PFSK-1 (cell line): ENCODE measurements at regions not wholly inside any gene's neighbourhood (a gene's known extent, or its start where the extent isn't known, plus 50 kb on each side); places are given as distances from the start of the nearest gene placed in this dataset.

ENCODE experiments used
- FOXP2 ChIP-seq: optimal IDR thresholded peaks from 2 replicates; pipeline ENCODE3; 2011; ENCODE audit warnings: borderline replicate concordance, control low read depth, inconsistent platforms; ENCODE audit not compliant: insufficient read depth; ENCODE audit errors: extremely low read length, extremely low read depth
- POLR2AphosphoS5 ChIP-seq: IDR thresholded peaks from 2 replicates; pipeline ENCODE4 v1.6.1; 2012; ENCODE audit warnings: low read depth, mild to moderate bottlenecking, control low read depth, low read length, moderate library complexity
- REST ChIP-seq, 2 experiments: IDR thresholded peaks; 2 replicates each; pipeline versions ENCODE4 v1.6.1 to v1.8.0; 2011 to 2012; ENCODE audit warnings: low read depth in 2 of 2, low read length in 2 of 2, control low read depth in 1 of 2, inconsistent platforms in 1 of 2, mild to moderate bottlenecking in 1 of 2, moderate library complexity in 1 of 2; ENCODE audit not compliant: insufficient read depth in 1 of 2
- SIN3A ChIP-seq: IDR thresholded peaks from 2 replicates; pipeline ENCODE4 v1.6.1; 2012; ENCODE audit warnings: mild to moderate bottlenecking, low read length, moderate library complexity, borderline replicate concordance; ENCODE audit not compliant: insufficient read depth
- TAF1 ChIP-seq: IDR thresholded peaks from 2 replicates; pipeline ENCODE4 v1.6.1; 2012; ENCODE audit warnings: low read length, control low read depth, borderline replicate concordance; ENCODE audit not compliant: insufficient read depth

- TF ChIP-seq SIN3A (no peak), FOXP2 (no peak), TAF1 (no peak), REST (IDR thresholded peaks at IDR 0.05; ENCODE audit: insufficient read depth in 1 of 2, low read depth in 2 of 2, low read length in 2 of 2) (no peak), POLR2AphosphoS5 (no peak)
These were observed 638.3 kb downstream of the HTR1A start for GRCh38 chr5:63323926-63324325.

- no peak for TF ChIP-seq FOXP2
- TF ChIP-seq POLR2AphosphoS5 = no peak
- no peak for TF ChIP-seq TAF1
- no peak for TF ChIP-seq REST (IDR thresholded peaks at IDR 0.05; ENCODE audit: insufficient read depth in 1 of 2, low read depth in 2 of 2, low read length in 2 of 2)
- TF ChIP-seq SIN3A = no peak
These were observed 647.7 kb downstream of the HTR1A start for GRCh38 chr5:63314551-63314950.

- TF ChIP-seq FOXP2 (no peak), REST (IDR thresholded peaks at IDR 0.05; ENCODE audit: insufficient read depth in 1 of 2, low read depth in 2 of 2, low read length in 2 of 2) (no peak), POLR2AphosphoS5 (no peak), TAF1 (no peak), SIN3A (no peak)
These were observed 651.6 kb downstream of the HTR1A start for GRCh38 chr5:63310644-63311043.

GRCh38 chr5:63306909-63307308, 655.3 kb downstream of the HTR1A start:
- TF ChIP-seq FOXP2 (no peak), POLR2AphosphoS5 (no peak), SIN3A (no peak), TAF1 (no peak), REST (IDR thresholded peaks at IDR 0.05; ENCODE audit: insufficient read depth in 1 of 2, low read depth in 2 of 2, low read length in 2 of 2) (no peak)

- TF ChIP-seq REST (IDR thresholded peaks at IDR 0.05; ENCODE audit: insufficient read depth in 1 of 2, low read depth in 2 of 2, low read length in 2 of 2) (no peak), SIN3A (no peak), TAF1 (no peak), FOXP2 (no peak)
These were observed 668.9 kb downstream of the HTR1A start for GRCh38 chr5:63293317-63293716.
